OCI-LY3 (cell line): ENCODE measurements at regions not wholly inside any gene's neighbourhood (a gene's known extent, or its start where the extent isn't known, plus 50 kb on each side); places are given as distances from the start of the nearest gene placed in this dataset.

Experiments used
- H2AFZ ChIP-seq: fragments of 200-600, 300-600 bp; shearing (Covaris generic); 2 replicates; pipeline ENCODE4 v1.6.0; 2014; ENCODE audit warnings: antibody characterized with exemption, low read depth, low read length
- H3K27ac ChIP-seq: fragments of 200-600, 300-600 bp; sonication (generic); 2 replicates; pipeline ENCODE4 v1.5.1; 2014; ENCODE audit warnings: mild to moderate bottlenecking, low read length, moderate library complexity, mixed read lengths
- H3K27me3 ChIP-seq: fragments of 200-600, 300-600 bp; sonication (generic); 2 replicates; pipeline ENCODE4 v1.6.1; 2014; ENCODE audit warnings: low read depth, low read length, mixed read lengths
- H3K36me3 ChIP-seq: fragments of 200-600, 300-600 bp; sonication (generic); replicated peaks from 2 replicates; pipeline ENCODE3; 2014; ENCODE audit warnings: low read depth, low read length, mixed read lengths
- H3K4me1 ChIP-seq: fragments of 300-600, 200-600 bp; sonication (generic); 2 replicates; pipeline ENCODE4 v1.6.1; 2014; ENCODE audit warnings: low read length, mixed read lengths
- H3K4me2 ChIP-seq: fragments of 200-600, 300-600 bp; sonication (generic); 2 replicates; pipeline ENCODE4 v1.6.1; 2014; ENCODE audit warnings: low read length, mixed read lengths
- H3K4me3 ChIP-seq: fragments of 300-600, 200-600 bp; sonication (generic); 2 replicates; pipeline ENCODE4 v1.5.1; 2014; ENCODE audit warnings: antibody characterized with exemption, mild to moderate bottlenecking, low read length, moderate library complexity
- H3K79me2 ChIP-seq: fragments of 300-600, 200-600 bp; shearing (Covaris generic); 2 replicates; pipeline ENCODE4 v1.6.1; 2014; ENCODE audit warnings: mild to moderate bottlenecking, low read length, mixed read lengths
- H3K9ac ChIP-seq: fragments of 300-600, 200-600 bp; shearing (Covaris generic); 2 replicates; pipeline ENCODE4 v1.6.0; 2014; ENCODE audit warnings: mild to moderate bottlenecking, low read length, moderate library complexity
- H3K9me3 ChIP-seq: fragments of 200-600, 300-600 bp; shearing (Covaris generic); 2 replicates; pipeline ENCODE4 v1.6.1; 2014; ENCODE audit warnings: low read length, mixed read lengths; ENCODE audit not compliant: insufficient read depth
- H4K20me1 ChIP-seq: fragments of 200-600, 300-600 bp; sonication (generic); 2 replicates; pipeline ENCODE4 v1.6.1; 2016; ENCODE audit warnings: low read length, mixed read lengths; ENCODE audit not compliant: insufficient read depth
- CTCF ChIP-seq: fragments of 200-600, 300-600 bp; sonication (generic); IDR thresholded peaks from 2 replicates; pipeline ENCODE4 v1.5.1; 2014; ENCODE audit warnings: antibody characterized with exemption, low read length, low read depth
- EZH2phosphoT487 ChIP-seq: fragments of 200-600 bp; shearing (Covaris generic); IDR thresholded peaks from 2 replicates; pipeline ENCODE4 v1.6.1; 2018; ENCODE audit warnings: antibody characterized with exemption, mixed run types, low read depth

GRCh38 chr4:43766648-43767047, 682.0 kb downstream of the KCTD8 start:
- Histone ChIP-seq H3K27ac (no peak overlapping the region), H3K36me3 (no peaks in the 10 kb centered on the region), H3K4me2 (no peak overlapping the region), H3K9me3 (no peaks in the 10 kb centered on the region), H3K4me3 (no peak overlapping the region), H3K9ac (no peak overlapping the region), H3K79me2 (no peaks in the 10 kb centered on the region), H3K27me3 (no peaks in the 10 kb centered on the region), H3K4me1 (peaks cover 17% of the 10 kb centered on the region), H4K20me1 (no peaks in the 10 kb centered on the region), H2AFZ (no peak overlapping the region)
- no peak for TF ChIP-seq EZH2phosphoT487
- no peak for TF ChIP-seq CTCF

DNA sequence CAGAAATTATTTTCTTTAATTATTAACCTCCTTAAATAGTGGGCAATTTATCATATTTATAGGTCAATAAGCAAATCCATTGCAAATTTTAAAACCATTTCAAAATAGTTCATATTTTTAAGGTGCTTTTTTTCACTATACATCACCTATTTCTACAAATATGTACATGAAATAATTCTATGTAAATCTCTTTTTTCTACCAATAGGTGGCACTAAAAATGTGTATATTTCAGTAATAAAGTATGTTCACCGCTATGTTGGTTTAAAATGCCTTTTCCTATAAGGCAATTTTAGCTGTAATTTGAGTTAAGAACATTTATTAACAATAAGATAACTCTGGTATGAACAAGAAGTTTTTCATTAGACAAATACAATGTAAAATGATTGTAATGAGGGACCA, 672.2 kb downstream of the KCTD8 start:
- no peaks in the 10 kb centered on the region for H4K20me1 ChIP-seq
- no peaks in the 10 kb centered on the region for H3K27me3 ChIP-seq
- H3K4me3 ChIP-seq, result no peak overlapping the region
- no peak overlapping the region for H3K4me2 ChIP-seq
- H3K36me3 ChIP-seq, result no peaks in the 10 kb centered on the region
- H3K4me1 ChIP-seq, result no peaks in the 10 kb centered on the region
- no peaks in the 10 kb centered on the region for H3K79me2 ChIP-seq
- no peak overlapping the region for H3K27ac ChIP-seq
- no peak overlapping the region for H3K9ac ChIP-seq
- no peaks in the 10 kb centered on the region for H3K9me3 ChIP-seq
- H2AFZ ChIP-seq, result no peak overlapping the region
- TF ChIP-seq EZH2phosphoT487, result no peak
- TF ChIP-seq CTCF, result peak; percentile 63

GRCh38 chr4:43778187-43778915, 670.3 kb downstream of the KCTD8 start:
- Histone ChIP-seq H3K4me1 (no peaks in the 10 kb centered on the region), H3K9me3 (no peaks in the 10 kb centered on the region), H4K20me1 (no peaks in the 10 kb centered on the region), H2AFZ (no peak overlapping the region), H3K9ac (no peak overlapping the region), H3K4me3 (no peak overlapping the region), H3K36me3 (no peaks in the 10 kb centered on the region), H3K27ac (no peak overlapping the region), H3K4me2 (no peak overlapping the region), H3K27me3 (no peaks in the 10 kb centered on the region), H3K79me2 (no peaks in the 10 kb centered on the region)
- TF ChIP-seq CTCF, result no peak
- no peak for TF ChIP-seq EZH2phosphoT487

DNA sequence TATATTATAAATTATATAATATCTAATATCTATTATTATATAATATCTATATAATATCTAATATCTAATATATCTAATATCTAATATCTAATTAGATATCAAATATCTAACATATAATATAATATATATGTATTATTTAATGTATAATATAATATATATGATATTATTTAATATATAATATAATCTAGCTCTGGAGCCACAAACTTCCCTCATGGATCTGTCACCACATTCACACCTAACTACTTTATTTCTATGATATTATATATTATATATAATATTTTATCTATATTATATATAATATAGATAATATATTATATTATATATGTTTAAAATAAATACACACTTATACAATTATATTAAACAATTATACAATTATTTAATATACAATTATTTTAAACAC, 667.5 kb downstream of the KCTD8 start:
- H2AFZ ChIP-seq, result no peak overlapping the region
- TF ChIP-seq CTCF (no peak), EZH2phosphoT487 (no peak)
- no peaks in the 10 kb centered on the region for H3K4me1 ChIP-seq
- no peak overlapping the region for H3K4me3 ChIP-seq
- H3K79me2 ChIP-seq, result no peaks in the 10 kb centered on the region
- H3K4me2 ChIP-seq, result no peak overlapping the region
- H3K27me3 ChIP-seq, result no peaks in the 10 kb centered on the region
- H3K9ac ChIP-seq, result no peak overlapping the region
- no peaks in the 10 kb centered on the region for H3K36me3 ChIP-seq
- H3K9me3 ChIP-seq, result no peaks in the 10 kb centered on the region
- H4K20me1 ChIP-seq, result no peaks in the 10 kb centered on the region
- H3K27ac ChIP-seq, result no peak overlapping the region
